ENCODE measurements at regions not wholly inside any gene's neighbourhood (a gene's known extent, or its start where the extent isn't known, plus 50 kb on each side); places are given as distances from the start of the nearest gene placed in this dataset.

- Histone ChIP-seq H4K91ac (ENCODE audit: insufficient read depth, low read depth, low read length) (no peak overlapping the region), H3K23ac (ENCODE audit: low read depth, low read length) (no peak overlapping the region), H3K9me3 (ENCODE audit: control insufficient read depth, insufficient read depth, low read length) (no peaks in the 10 kb centered on the region), H2BK20ac (ENCODE audit: low read depth, low read length) (no peak overlapping the region), H3K56ac (ENCODE audit: extremely low read depth, insufficient read depth, low read length) (no peak overlapping the region), H3K27me3 (ENCODE audit: control insufficient read depth, insufficient read depth, low read length) (no peaks in the 10 kb centered on the region), H2AK9ac (replicated peaks; ENCODE audit: low read depth, low read length, poor library complexity) (no peak overlapping the region), H2BK15ac (ENCODE audit: low read depth, low read length) (no peak overlapping the region), H3K14ac (replicated peaks; ENCODE audit: low read depth, low read length) (no peak overlapping the region), H3K4me3 (ENCODE audit: insufficient read depth, low read depth, low read length) (no peak overlapping the region), H3K4ac (ENCODE audit: low read depth, low read length) (no peak overlapping the region), H3K4me1 (ENCODE audit: control insufficient read depth, insufficient read depth, low read length) (peaks cover 2% of the 10 kb centered on the region; the same call in 1 of the 2 replicates), H4K20me1 (ENCODE audit: insufficient read depth, low read length) (no peaks in the 10 kb centered on the region), H4K8ac (ENCODE audit: low read depth in 2 of 2, low read length in 2 of 2) (no peak overlapping the region), H2AK5ac (ENCODE audit: low read depth, low read length) (no peak overlapping the region), H2AFZ (replicated peaks; ENCODE audit: low read length, poor library complexity) (no peak overlapping the region), H3K9me1 (ENCODE audit: insufficient read depth, low read length) (no peaks in the 10 kb centered on the region), H3K79me1 (ENCODE audit: low read depth in 1 of 2, low read length in 2 of 2) (no peaks in the 10 kb centered on the region), H3K4me2 (ENCODE audit: low read depth, low read length) (no peak overlapping the region), H3K9ac (ENCODE audit: low read depth, low read length) (no peak overlapping the region), H3K18ac (ENCODE audit: low read depth, low read length) (no peak overlapping the region), H3K36me3 (ENCODE audit: control insufficient read depth, insufficient read depth, low read length) (no peaks in the 10 kb centered on the region), H2BK120ac (ENCODE audit: low read depth, low read length) (no peak overlapping the region), H2BK5ac (ENCODE audit: low read depth, low read length, poor library complexity, severe bottlenecking) (no peak overlapping the region), H4K5ac (ENCODE audit: low read depth, low read length) (no peak overlapping the region), H3K27ac (ENCODE audit: insufficient read depth, low read length) (no peak overlapping the region)
- BruUV-seq (replicated peaks): no TSS peak
- dilution Hi-C loops (cut with HindIII; ENCODE audit: low sequenced_read_pairs, unreplicated experiment) (no loop called here), intact Hi-C loops (cut with micrococcal nuclease) (no loop called here), in situ Hi-C loops (cut with MboI; ENCODE audit: low sequenced_read_pairs) (no loop called here)
- no peak for TF ChIP-seq MAZ (IDR thresholded peaks at IDR 0.05; ENCODE audit: borderline replicate concordance, low read depth, low read length)
- TF ChIP-seq ELK1 (IDR thresholded peaks at IDR 0.05; ENCODE audit: borderline replicate concordance, low read depth, low read length): no peak
- no peak for TF ChIP-seq RFX5 (IDR thresholded peaks at IDR 0.05; ENCODE audit: low read depth, low read length)
- TF ChIP-seq POLR2A (IDR thresholded peaks at IDR 0.05; ENCODE audit: low read depth, low read length): no peak
- no peak for TF ChIP-seq MXI1 (IDR thresholded peaks at IDR 0.05; ENCODE audit: borderline replicate concordance, low read depth, low read length)
- TF ChIP-seq RCOR1 (IDR thresholded peaks at IDR 0.05; ENCODE audit: insufficient replicate concordance, low read length): no peak
- TF ChIP-seq MAFK (IDR thresholded peaks at IDR 0.05; ENCODE audit: low read depth, low read length): no peak
- TF ChIP-seq, protein P1, sequence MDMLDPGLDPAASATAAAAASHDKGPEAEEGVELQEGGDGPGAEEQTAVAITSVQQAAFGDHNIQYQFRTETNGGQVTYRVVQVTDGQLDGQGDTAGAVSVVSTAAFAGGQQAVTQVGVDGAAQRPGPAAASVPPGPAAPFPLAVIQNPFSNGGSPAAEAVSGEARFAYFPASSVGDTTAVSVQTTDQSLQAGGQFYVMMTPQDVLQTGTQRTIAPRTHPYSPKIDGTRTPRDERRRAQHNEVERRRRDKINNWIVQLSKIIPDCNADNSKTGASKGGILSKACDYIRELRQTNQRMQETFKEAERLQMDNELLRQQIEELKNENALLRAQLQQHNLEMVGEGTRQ (IDR thresholded peaks at IDR 0.05; ENCODE audit: low read depth, low read length): no peak
- TF ChIP-seq BHLHE40 (IDR thresholded peaks at IDR 0.05; ENCODE audit: low read depth, low read length): no peak
- no peak for TF ChIP-seq CHD1 (IDR thresholded peaks at IDR 0.05; ENCODE audit: low read depth, low read length)
- no peak for TF ChIP-seq RAD21 (IDR thresholded peaks at IDR 0.05; ENCODE audit: low read length)
- no peak for TF ChIP-seq FOS (IDR thresholded peaks at IDR 0.05; ENCODE audit: low read depth, low read length)
- TF ChIP-seq SMC3 (IDR thresholded peaks at IDR 0.05; ENCODE audit: low read depth, low read length): no peak
- TF ChIP-seq NFE2L2 (IDR thresholded peaks at IDR 0.05; ENCODE audit: low read depth, low read length): no peak
- no peak for TF ChIP-seq CEBPB (IDR thresholded peaks at IDR 0.05; ENCODE audit: low read depth, low read length)
- TF ChIP-seq, protein P2, sequence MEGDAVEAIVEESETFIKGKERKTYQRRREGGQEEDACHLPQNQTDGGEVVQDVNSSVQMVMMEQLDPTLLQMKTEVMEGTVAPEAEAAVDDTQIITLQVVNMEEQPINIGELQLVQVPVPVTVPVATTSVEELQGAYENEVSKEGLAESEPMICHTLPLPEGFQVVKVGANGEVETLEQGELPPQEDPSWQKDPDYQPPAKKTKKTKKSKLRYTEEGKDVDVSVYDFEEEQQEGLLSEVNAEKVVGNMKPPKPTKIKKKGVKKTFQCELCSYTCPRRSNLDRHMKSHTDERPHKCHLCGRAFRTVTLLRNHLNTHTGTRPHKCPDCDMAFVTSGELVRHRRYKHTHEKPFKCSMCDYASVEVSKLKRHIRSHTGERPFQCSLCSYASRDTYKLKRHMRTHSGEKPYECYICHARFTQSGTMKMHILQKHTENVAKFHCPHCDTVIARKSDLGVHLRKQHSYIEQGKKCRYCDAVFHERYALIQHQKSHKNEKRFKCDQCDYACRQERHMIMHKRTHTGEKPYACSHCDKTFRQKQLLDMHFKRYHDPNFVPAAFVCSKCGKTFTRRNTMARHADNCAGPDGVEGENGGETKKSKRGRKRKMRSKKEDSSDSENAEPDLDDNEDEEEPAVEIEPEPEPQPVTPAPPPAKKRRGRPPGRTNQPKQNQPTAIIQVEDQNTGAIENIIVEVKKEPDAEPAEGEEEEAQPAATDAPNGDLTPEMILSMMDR (conservative IDR thresholded peaks at IDR 0.05; ENCODE audit: low read depth, low read length): no peak
- DNase-seq (no peak), ATAC-seq (ENCODE audit: low read depth) (no peak)
- WGBS, 2 experiments (ENCODE audit: extremely low coverage in 2 of 2, insufficient read length in 1 of 2): no CpG with 5 or more reads among the region's 3 CpGs
- POLR2A ChIA-PET (ENCODE audit: unreplicated experiment): no interaction called here
- CTCF ChIA-PET: no interaction called here
Measured at GRCh38 chr1:177865807-177866206, 104.1 kb downstream of the SEC16B start.
